GM19372 (cell line): ENCODE measurements at regions not wholly inside any gene's neighbourhood (a gene's known extent, or its start where the extent isn't known, plus 50 kb on each side); places are given as distances from the start of the nearest gene placed in this dataset.
"Not testable (repeated sequence)": the region's sequence is repeated elsewhere in the genome, so short reads cannot be mapped to it uniquely, and the experiment has no call there.

Experiments
- ATAC-seq: cut with Tn5 transposase; IDR thresholded peaks from one replicate; pipeline ENCODE4 v1.9.1; 2021; ENCODE audit warnings: mild to moderate bottlenecking, low read depth, moderate library complexity; ENCODE audit not compliant: unreplicated experiment

- ATAC-seq = no peak
These were observed 276.2 kb upstream of the CTNNB1 start for GRCh38 chr3:40923143-40923542.

GRCh38 chr3:40923651-40924050 is 275.7 kb upstream of the CTNNB1 start:
- no peak for ATAC-seq

GRCh38 chr3:40924559-40925141 is 274.7 kb upstream of the CTNNB1 start:
- ATAC-seq = no peak

GRCh38 chr3:40925231-40925630 is 274.1 kb upstream of the CTNNB1 start:
- ATAC-seq = no peak

GRCh38 chr3:40930131-40930538 is 269.2 kb upstream of the CTNNB1 start:
- no peak for ATAC-seq

GRCh38 chr3:40930756-40931155 is 268.5 kb upstream of the CTNNB1 start:
- no peak for ATAC-seq

- no peak for ATAC-seq
These were observed 260.7 kb upstream of the CTNNB1 start for GRCh38 chr3:40938591-40938990.

GRCh38 chr3:40939030-40939740 is 260.1 kb upstream of the CTNNB1 start:
- ATAC-seq = no peak

GRCh38 chr3:40939741-40940130 is 259.6 kb upstream of the CTNNB1 start:
- ATAC-seq = no peak

GRCh38 chr3:40940651-40941050 is 258.7 kb upstream of the CTNNB1 start:
- no peak for ATAC-seq

- not testable (repeated sequence) for ATAC-seq
These were observed 252.3 kb upstream of the CTNNB1 start for GRCh38 chr3:40947022-40947421.

- ATAC-seq = not testable (repeated sequence)
These were observed 250.0 kb upstream of the CTNNB1 start for GRCh38 chr3:40949347-40949746.

- no peak for ATAC-seq
These were observed 247.7 kb upstream of the CTNNB1 start for GRCh38 chr3:40951636-40952035.

- ATAC-seq = no peak
These were observed 238.0 kb upstream of the CTNNB1 start for GRCh38 chr3:40961104-40961857.

GRCh38 chr3:40962721-40963120 is 236.6 kb upstream of the CTNNB1 start:
- no peak for ATAC-seq

GRCh38 chr3:40968666-40969065 is 230.6 kb upstream of the CTNNB1 start:
- ATAC-seq = no peak

GRCh38 chr3:40969341-40969740 is 230.0 kb upstream of the CTNNB1 start:
- ATAC-seq = no peak

- no peak for ATAC-seq
These were observed 229.4 kb upstream of the CTNNB1 start for GRCh38 chr3:40969756-40970466.

GRCh38 chr3:40971191-40972168 is 227.8 kb upstream of the CTNNB1 start:
- peak; percentile 96 for ATAC-seq

GRCh38 chr3:40972350-40972749 is 227.0 kb upstream of the CTNNB1 start:
- no peak for ATAC-seq
